ACC112 (cell line): ENCODE measurements at regions not wholly inside any gene's neighbourhood (a gene's known extent, or its start where the extent isn't known, plus 50 kb on each side); places are given as distances from the start of the nearest gene placed in this dataset.

Source experiments
- H2AFZ ChIP-seq: fragments of 200-600 bp; sonication (generic); one replicate; pipeline ENCODE4 v1.6.0; 2017; ENCODE audit warnings: antibody characterized with exemption, low read length; ENCODE audit not compliant: unreplicated experiment
- H3K27ac ChIP-seq: fragments of 200-600 bp; sonication (generic); 2 replicates; pipeline ENCODE4 v1.5.1; 2014; ENCODE audit warnings: low read depth, mild to moderate bottlenecking, antibody characterized with exemption, low read length, moderate library complexity
- H3K27me3 ChIP-seq: fragments of 200-600 bp; sonication (generic); 2 replicates; pipeline ENCODE4 v1.6.1; 2014; ENCODE audit warnings: mild to moderate bottlenecking, antibody characterized with exemption, low read length, moderate library complexity, mixed read lengths; ENCODE audit not compliant: insufficient read depth
- H3K36me3 ChIP-seq: fragments of 200-600 bp; sonication (generic); 2 replicates; pipeline ENCODE4 v1.6.1; 2016; ENCODE audit warnings: mild to moderate bottlenecking, antibody characterized with exemption, low read length, moderate library complexity, mixed read lengths; ENCODE audit not compliant: insufficient read depth
- H3K4me1 ChIP-seq: fragments of 200-600 bp; sonication (generic); one replicate; pipeline ENCODE4 v1.6.1; 2016; ENCODE audit warnings: low read length, mixed read lengths; ENCODE audit not compliant: insufficient read depth, unreplicated experiment, control insufficient read depth
- H3K4me3 ChIP-seq: fragments of 200-600 bp; sonication (generic); 2 replicates; pipeline ENCODE4 v1.5.1; 2014; ENCODE audit warnings: mild to moderate bottlenecking, low read depth, low read length
- H3K79me2 ChIP-seq: fragments of 200-600 bp; sonication (generic); one replicate; pipeline ENCODE4 v1.6.0; 2016; ENCODE audit warnings: low read length; ENCODE audit not compliant: control insufficient read depth, unreplicated experiment, insufficient read depth

DNA sequence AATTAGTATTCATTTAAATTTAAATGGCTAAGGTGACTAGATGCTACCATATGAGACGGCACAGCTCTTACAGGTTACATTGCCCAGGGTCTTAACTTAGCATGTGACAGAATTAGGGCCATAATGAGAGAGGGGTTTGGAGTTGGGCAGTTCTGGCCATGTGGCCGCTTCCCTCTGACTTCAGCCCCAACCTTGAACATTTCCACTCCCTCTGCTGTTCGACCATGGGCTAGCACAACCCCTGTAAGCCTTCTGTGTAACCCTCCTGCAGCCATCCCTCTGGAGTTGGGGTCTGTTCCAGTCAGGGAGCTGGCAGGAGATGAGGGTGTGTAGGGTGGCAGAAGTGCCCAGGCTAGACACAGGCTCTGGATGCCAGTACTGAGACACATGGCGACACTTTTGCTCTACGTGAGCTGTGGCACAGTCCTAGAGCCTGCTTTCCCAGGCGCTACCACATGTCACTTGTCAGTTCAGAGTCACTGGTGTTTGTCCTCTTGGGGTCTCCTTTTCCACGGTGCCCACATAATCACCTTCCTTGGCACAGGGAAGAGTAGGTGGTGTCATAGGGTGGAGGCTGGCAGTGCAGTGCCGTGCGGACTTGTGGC is 128.7 kb upstream of the PITX1 start:
- H3K79me2 ChIP-seq, result no peaks in the 10 kb centered on the region
- H3K36me3 ChIP-seq, result no peaks in the 10 kb centered on the region
- peaks cover 58% of the 10 kb centered on the region for H3K27me3 ChIP-seq
- H2AFZ ChIP-seq, result no peak overlapping the region
- H3K27ac ChIP-seq, result no peak overlapping the region
- no peaks in the 10 kb centered on the region for H3K4me1 ChIP-seq
- no peak overlapping the region for H3K4me3 ChIP-seq

GRCh38 chr5:135161221-135161620 is 127.2 kb upstream of the PITX1 start:
- Histone ChIP-seq H2AFZ (no peak overlapping the region), H3K4me3 (no peak overlapping the region), H3K27me3 (peaks cover 49% of the 10 kb centered on the region), H3K36me3 (no peaks in the 10 kb centered on the region), H3K4me1 (no peaks in the 10 kb centered on the region), H3K27ac (no peak overlapping the region), H3K79me2 (no peaks in the 10 kb centered on the region)

DNA sequence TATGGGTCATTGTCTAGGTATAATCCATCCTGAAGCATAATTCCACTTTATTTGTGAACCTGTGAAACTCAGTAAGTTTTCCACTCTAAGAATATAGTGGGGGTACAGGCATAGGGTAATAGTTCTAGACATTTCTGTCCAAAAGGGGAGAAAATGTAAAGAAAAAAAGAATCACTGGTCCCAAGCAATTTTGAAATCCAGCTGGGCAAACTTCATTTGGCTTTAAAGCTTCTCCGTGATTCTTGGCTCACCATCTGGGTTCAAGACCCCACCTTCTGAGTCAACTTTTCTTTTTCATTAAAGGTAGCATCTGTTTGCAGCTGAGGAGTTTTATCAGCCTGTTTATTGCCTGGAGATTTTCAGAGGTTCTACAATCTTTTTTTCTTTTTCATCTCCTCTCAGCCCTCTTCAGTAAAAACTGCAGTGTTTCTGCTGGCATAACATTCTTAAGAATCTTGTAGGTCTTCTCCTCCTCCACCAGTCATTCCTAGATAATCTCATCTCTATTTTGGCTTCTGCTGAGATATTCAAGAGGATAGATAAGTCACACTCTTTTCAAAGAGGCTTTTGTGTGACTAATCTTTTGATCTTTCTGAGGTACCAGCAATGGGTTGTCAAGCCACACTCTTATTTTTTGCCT is 126.1 kb upstream of the PITX1 start:
- H3K4me3 ChIP-seq, result no peak overlapping the region
- H3K27ac ChIP-seq, result no peak overlapping the region
- H3K36me3 ChIP-seq, result no peaks in the 10 kb centered on the region
- H3K27me3 ChIP-seq, result peaks cover 44% of the 10 kb centered on the region
- H2AFZ ChIP-seq, result no peak overlapping the region
- H3K4me1 ChIP-seq, result no peaks in the 10 kb centered on the region
- no peaks in the 10 kb centered on the region for H3K79me2 ChIP-seq

DNA sequence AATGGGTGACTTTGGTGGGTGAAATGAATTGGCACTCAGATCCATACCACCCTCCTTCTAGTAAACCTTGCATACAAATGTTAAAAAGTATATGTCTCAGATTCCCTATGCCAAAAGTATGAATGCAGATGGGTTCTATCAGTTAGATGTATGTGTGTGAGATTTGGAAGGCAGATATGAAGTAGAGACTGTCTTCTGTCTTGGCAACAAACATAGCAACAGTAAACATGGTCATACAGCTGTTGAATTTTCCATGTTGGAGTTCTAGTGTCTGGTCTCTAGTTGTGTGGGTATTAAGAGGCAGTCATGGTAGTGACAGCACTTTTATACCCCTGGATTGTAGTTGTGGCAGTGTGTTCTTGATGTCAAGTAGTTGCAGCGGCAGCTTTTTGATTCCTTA is 125.6 kb upstream of the PITX1 start:
- no peak overlapping the region for H3K4me3 ChIP-seq
- H3K27me3 ChIP-seq, result peaks cover 44% of the 10 kb centered on the region
- H3K79me2 ChIP-seq, result no peaks in the 10 kb centered on the region
- H3K36me3 ChIP-seq, result no peaks in the 10 kb centered on the region
- no peak overlapping the region for H3K27ac ChIP-seq
- H3K4me1 ChIP-seq, result no peaks in the 10 kb centered on the region
- no peak overlapping the region for H2AFZ ChIP-seq

DNA sequence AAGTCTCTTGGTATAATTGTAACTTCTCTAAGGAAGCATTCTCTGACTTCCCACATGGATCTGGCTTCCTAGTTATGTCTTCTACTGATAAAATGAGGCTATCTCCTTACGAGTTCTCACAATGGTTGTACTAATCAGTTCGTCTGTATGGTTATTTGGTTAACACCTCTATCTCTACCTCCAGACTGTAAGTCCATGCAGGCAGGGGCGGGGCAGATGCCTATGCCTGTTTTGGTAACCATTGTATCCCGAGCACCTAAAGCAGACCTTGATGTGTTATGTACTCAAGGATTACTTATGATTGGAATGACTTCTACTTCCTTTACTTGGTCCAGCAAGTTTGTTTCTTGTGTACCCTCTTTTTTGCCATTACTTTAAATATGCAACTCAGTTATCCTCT is 125.0 kb upstream of the PITX1 start:
- H2AFZ ChIP-seq, result no peak overlapping the region

GRCh38 chr5:135158314-135158697 is 124.3 kb upstream of the PITX1 start:
- peaks cover 38% of the 10 kb centered on the region for H3K27me3 ChIP-seq
- no peaks in the 10 kb centered on the region for H3K79me2 ChIP-seq
- H3K27ac ChIP-seq, result no peak overlapping the region
- no peaks in the 10 kb centered on the region for H3K36me3 ChIP-seq
- H3K4me1 ChIP-seq, result no peaks in the 10 kb centered on the region
- H2AFZ ChIP-seq, result no peak overlapping the region
- no peak overlapping the region for H3K4me3 ChIP-seq

More for the DNA sequence above, 125.0 kb upstream of the PITX1 start:
- Histone ChIP-seq H3K4me1 (no peaks in the 10 kb centered on the region), H3K27me3 (peaks cover 44% of the 10 kb centered on the region), H3K4me3 (no peak overlapping the region), H3K36me3 (no peaks in the 10 kb centered on the region), H3K27ac (no peak overlapping the region), H3K79me2 (no peaks in the 10 kb centered on the region)

- Histone ChIP-seq H3K4me3 (no peak overlapping the region), H3K4me1 (no peaks in the 10 kb centered on the region), H3K36me3 (no peaks in the 10 kb centered on the region), H2AFZ (no peak overlapping the region), H3K27ac (no peak overlapping the region), H3K27me3 (peaks cover 34% of the 10 kb centered on the region), H3K79me2 (no peaks in the 10 kb centered on the region)
These were observed 123.6 kb upstream of the PITX1 start for GRCh38 chr5:135157421-135158313.

DNA sequence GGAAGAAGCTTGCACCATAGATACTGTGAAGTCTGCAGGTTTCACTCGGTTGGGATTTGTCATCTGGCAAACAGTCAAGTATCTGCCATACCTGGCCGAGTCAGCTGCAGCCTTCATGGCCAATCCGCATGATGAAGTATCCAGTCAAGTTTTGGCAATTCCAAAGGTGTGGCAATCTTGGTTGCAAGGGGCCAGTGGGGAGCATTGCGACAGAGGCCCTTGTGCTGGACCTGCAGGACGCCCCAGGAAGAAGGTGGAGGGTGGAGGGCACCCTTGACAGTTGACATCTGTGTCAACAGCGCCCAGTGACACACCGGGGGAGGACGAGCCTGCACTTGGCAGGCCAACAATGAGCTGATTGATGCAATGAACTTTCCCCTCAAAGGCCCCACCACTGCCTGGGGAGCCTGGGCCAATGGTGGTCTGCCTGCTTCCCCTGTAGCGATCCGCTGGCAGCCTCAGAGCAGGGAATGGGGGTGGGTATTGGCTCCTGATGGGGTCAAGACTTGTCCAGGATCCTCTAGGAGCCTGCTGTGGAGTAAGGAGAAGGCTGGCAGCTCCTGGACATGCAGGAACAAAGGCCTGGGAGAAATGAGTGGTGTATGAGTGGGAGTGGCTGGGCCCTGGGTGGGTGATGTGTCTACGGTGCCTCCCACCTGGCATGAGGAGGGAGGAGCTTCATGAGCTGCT is 122.8 kb upstream of the PITX1 start:
- peaks cover 28% of the 10 kb centered on the region for H3K27me3 ChIP-seq
- H3K79me2 ChIP-seq, result no peaks in the 10 kb centered on the region
- no peak overlapping the region for H3K27ac ChIP-seq
- H3K36me3 ChIP-seq, result no peaks in the 10 kb centered on the region
- H2AFZ ChIP-seq, result no peak overlapping the region
- no peak overlapping the region for H3K4me3 ChIP-seq
- H3K4me1 ChIP-seq, result no peaks in the 10 kb centered on the region

GRCh38 chr5:135156337-135156714 is 122.3 kb upstream of the PITX1 start:
- no peaks in the 10 kb centered on the region for H3K79me2 ChIP-seq
- H2AFZ ChIP-seq, result no peak overlapping the region
- peaks cover 23% of the 10 kb centered on the region for H3K27me3 ChIP-seq
- no peak overlapping the region for H3K4me3 ChIP-seq
- no peaks in the 10 kb centered on the region for H3K4me1 ChIP-seq
- no peaks in the 10 kb centered on the region for H3K36me3 ChIP-seq
- no peak overlapping the region for H3K27ac ChIP-seq

DNA sequence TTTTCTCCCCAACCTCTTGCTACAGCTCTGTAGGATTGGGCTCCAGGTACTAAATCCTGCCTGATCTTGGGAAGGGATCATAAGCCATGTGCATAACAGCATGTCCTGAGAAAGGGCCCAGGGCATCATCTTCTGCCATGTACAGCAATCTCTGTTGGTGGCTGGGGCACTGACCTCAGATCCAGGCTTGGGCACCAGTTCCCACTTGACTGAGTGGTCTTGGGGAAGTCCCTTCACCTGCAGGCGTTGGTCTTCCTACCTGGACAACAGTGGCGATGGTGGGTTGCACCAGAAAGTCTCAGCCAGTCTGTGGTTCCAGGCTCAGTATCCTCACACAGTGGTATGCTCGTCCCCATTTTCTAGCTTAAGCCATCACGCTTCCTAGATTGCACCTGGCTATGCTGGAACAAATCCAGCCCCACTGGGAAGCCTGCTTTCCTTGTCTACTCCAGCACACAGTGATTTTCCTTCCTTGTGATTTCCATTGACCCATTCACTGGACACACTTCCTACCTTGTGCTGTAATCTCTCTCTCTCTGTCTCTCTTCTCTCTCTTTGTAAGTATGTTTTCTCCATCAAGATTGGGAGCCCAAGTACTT is 121.7 kb upstream of the PITX1 start:
- no peak overlapping the region for H3K27ac ChIP-seq
- H3K4me3 ChIP-seq, result no peak overlapping the region
- peaks cover 19% of the 10 kb centered on the region for H3K27me3 ChIP-seq
- no peaks in the 10 kb centered on the region for H3K79me2 ChIP-seq
- H2AFZ ChIP-seq, result no peak overlapping the region
- H3K4me1 ChIP-seq, result no peaks in the 10 kb centered on the region
- no peaks in the 10 kb centered on the region for H3K36me3 ChIP-seq
